ENCODE measurements at regions not wholly inside any gene's neighbourhood (a gene's known extent, or its start where the extent isn't known, plus 50 kb on each side); places are given as distances from the start of the nearest gene placed in this dataset.

- H3K9ac ChIP-seq (ENCODE audit: low read depth in 2 of 2, low read length in 2 of 2): no peak overlapping the region
- no peak overlapping the region for H3K27ac ChIP-seq
- no peak overlapping the region for H3K4me3 ChIP-seq
- no peaks in the 10 kb centered on the region for H3K9me3 ChIP-seq
- TF ChIP-seq, protein P1, sequence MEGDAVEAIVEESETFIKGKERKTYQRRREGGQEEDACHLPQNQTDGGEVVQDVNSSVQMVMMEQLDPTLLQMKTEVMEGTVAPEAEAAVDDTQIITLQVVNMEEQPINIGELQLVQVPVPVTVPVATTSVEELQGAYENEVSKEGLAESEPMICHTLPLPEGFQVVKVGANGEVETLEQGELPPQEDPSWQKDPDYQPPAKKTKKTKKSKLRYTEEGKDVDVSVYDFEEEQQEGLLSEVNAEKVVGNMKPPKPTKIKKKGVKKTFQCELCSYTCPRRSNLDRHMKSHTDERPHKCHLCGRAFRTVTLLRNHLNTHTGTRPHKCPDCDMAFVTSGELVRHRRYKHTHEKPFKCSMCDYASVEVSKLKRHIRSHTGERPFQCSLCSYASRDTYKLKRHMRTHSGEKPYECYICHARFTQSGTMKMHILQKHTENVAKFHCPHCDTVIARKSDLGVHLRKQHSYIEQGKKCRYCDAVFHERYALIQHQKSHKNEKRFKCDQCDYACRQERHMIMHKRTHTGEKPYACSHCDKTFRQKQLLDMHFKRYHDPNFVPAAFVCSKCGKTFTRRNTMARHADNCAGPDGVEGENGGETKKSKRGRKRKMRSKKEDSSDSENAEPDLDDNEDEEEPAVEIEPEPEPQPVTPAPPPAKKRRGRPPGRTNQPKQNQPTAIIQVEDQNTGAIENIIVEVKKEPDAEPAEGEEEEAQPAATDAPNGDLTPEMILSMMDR (IDR thresholded peaks at IDR 0.05): no peak
- H3K36me3 ChIP-seq: no peaks in the 10 kb centered on the region
- no peaks in the 10 kb centered on the region for H3K4me1 ChIP-seq
- intact Hi-C loops (cut with DNase I): no loop called here
- DNase-seq: no peak
- H3K27me3 ChIP-seq: no peaks in the 10 kb centered on the region
Measured at GRCh38 chr5:15080219-15080618, 208.6 kb upstream of the ANKH start.

DNA sequence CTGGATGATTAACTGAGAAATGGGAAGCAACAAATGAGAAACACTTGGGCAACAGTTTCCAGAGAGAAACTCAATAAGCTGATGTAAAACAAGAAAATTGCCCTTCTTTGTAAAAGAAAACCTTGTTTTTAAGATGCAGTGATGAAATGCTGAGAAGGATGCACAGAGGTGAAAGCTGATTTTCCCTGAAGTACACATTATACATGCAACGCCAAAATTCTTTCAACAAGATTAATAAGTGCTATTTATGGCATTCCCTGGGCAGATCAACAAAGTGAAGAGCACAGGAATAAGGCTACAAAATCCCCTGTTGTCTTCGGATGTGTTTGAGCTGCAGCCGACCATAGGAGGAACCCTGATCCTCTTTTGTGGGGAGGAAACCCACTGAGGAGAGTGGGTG lies 208.0 kb upstream of the ANKH start:
- TF ChIP-seq, protein P1 (IDR thresholded peaks at IDR 0.05): no peak
- Histone ChIP-seq H3K9ac (ENCODE audit: low read depth in 2 of 2, low read length in 2 of 2) (no peak overlapping the region), H3K27ac (no peak overlapping the region), H3K4me3 (no peak overlapping the region), H3K36me3 (no peaks in the 10 kb centered on the region), H3K9me3 (no peaks in the 10 kb centered on the region), H3K27me3 (no peaks in the 10 kb centered on the region), H3K4me1 (no peaks in the 10 kb centered on the region)
- intact Hi-C loops (cut with DNase I): no loop called here
- DNase-seq: no peak

GRCh38 chr5:15074651-15075050 lies 203.1 kb upstream of the ANKH start:
- DNase-seq: no peak
- H3K4me3 ChIP-seq: no peak overlapping the region
- H3K9ac ChIP-seq (ENCODE audit: low read depth in 2 of 2, low read length in 2 of 2): no peak overlapping the region
- intact Hi-C loops (cut with DNase I): no loop called here
- H3K9me3 ChIP-seq: no peaks in the 10 kb centered on the region
- H3K27me3 ChIP-seq: no peaks in the 10 kb centered on the region
- H3K4me1 ChIP-seq: no peaks in the 10 kb centered on the region
- no peaks in the 10 kb centered on the region for H3K36me3 ChIP-seq
- TF ChIP-seq, protein P1 (IDR thresholded peaks at IDR 0.05): no peak
- no peak overlapping the region for H3K27ac ChIP-seq

DNA sequence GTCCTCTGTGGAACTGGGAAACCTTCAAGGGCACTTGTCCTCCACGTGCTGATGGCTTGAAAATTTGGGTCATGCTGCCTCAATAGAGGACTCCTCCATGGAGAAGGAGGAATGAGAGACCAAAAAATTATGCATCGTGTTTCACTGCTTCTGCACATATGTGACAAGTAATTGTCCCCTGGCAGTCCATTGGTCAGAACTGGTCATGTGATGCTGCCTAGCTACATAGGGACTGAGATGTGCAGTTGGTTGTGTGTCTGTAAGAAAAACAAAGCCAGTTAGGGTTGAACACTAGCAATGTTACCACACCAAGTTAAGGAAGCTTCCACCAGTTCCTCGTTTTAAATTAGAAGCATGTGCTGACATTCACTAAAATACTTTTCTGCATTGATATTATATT lies 201.9 kb upstream of the ANKH start:
- TF ChIP-seq, protein P1 (IDR thresholded peaks at IDR 0.05): no peak
- Histone ChIP-seq H3K4me1 (no peaks in the 10 kb centered on the region), H3K9me3 (no peaks in the 10 kb centered on the region), H3K27ac (no peak overlapping the region), H3K36me3 (no peaks in the 10 kb centered on the region), H3K4me3 (no peak overlapping the region), H3K27me3 (no peaks in the 10 kb centered on the region), H3K9ac (ENCODE audit: low read depth in 2 of 2, low read length in 2 of 2) (no peak overlapping the region)
- DNase-seq: no peak
- intact Hi-C loops (cut with DNase I): no loop called here

- Histone ChIP-seq H3K9me3 (no peaks in the 10 kb centered on the region), H3K36me3 (no peaks in the 10 kb centered on the region), H3K9ac (ENCODE audit: low read depth in 2 of 2, low read length in 2 of 2) (no peak overlapping the region), H3K4me1 (no peaks in the 10 kb centered on the region), H3K27ac (no peak overlapping the region), H3K4me3 (no peak overlapping the region), H3K27me3 (no peaks in the 10 kb centered on the region)
- TF ChIP-seq, protein P1 (IDR thresholded peaks at IDR 0.05): no peak
- intact Hi-C loops (cut with DNase I): no loop called here
- DNase-seq: no peak
Measured at GRCh38 chr5:15070907-15071306, 199.3 kb upstream of the ANKH start.

- TF ChIP-seq, protein P1 (IDR thresholded peaks at IDR 0.05): no peak
- DNase-seq: no peak
- no peak overlapping the region for H3K27ac ChIP-seq
Measured at GRCh38 chr5:15069407-15069905, 197.9 kb upstream of the ANKH start.

More at GRCh38 chr5:15069407-15069905, 197.9 kb upstream of the ANKH start:
- Histone ChIP-seq H3K4me3 (no peak overlapping the region), H3K4me1 (no peaks in the 10 kb centered on the region), H3K9ac (ENCODE audit: low read depth in 2 of 2, low read length in 2 of 2) (no peak overlapping the region), H3K36me3 (no peaks in the 10 kb centered on the region), H3K9me3 (no peaks in the 10 kb centered on the region), H3K27me3 (no peaks in the 10 kb centered on the region)
- intact Hi-C loops (cut with DNase I): no loop called here
